ENCODE measurements at regions not wholly inside any gene's neighbourhood (a gene's known extent, or its start where the extent isn't known, plus 50 kb on each side); places are given as distances from the start of the nearest gene placed in this dataset.

- no peak for TF ChIP-seq POLR2A (IDR thresholded peaks at IDR 0.05)
- TF ChIP-seq, protein P1, sequence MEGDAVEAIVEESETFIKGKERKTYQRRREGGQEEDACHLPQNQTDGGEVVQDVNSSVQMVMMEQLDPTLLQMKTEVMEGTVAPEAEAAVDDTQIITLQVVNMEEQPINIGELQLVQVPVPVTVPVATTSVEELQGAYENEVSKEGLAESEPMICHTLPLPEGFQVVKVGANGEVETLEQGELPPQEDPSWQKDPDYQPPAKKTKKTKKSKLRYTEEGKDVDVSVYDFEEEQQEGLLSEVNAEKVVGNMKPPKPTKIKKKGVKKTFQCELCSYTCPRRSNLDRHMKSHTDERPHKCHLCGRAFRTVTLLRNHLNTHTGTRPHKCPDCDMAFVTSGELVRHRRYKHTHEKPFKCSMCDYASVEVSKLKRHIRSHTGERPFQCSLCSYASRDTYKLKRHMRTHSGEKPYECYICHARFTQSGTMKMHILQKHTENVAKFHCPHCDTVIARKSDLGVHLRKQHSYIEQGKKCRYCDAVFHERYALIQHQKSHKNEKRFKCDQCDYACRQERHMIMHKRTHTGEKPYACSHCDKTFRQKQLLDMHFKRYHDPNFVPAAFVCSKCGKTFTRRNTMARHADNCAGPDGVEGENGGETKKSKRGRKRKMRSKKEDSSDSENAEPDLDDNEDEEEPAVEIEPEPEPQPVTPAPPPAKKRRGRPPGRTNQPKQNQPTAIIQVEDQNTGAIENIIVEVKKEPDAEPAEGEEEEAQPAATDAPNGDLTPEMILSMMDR (IDR thresholded peaks at IDR 0.05), result no peak
These were observed 233.6 kb downstream of the KCNE4 start for GRCh38 chr2:223285370-223286265.
